ENCODE measurements at regions not wholly inside any gene's neighbourhood (a gene's known extent, or its start where the extent isn't known, plus 50 kb on each side); places are given as distances from the start of the nearest gene placed in this dataset.

- no peak for DNase-seq (ENCODE audit: low spot score)
Measured at GRCh38 chr2:237150186-237150585, 64.5 kb downstream of the COPS8 start.

- no peak for DNase-seq (ENCODE audit: low spot score)
Measured at GRCh38 chr2:237150831-237151375, 65.2 kb downstream of the COPS8 start.

GRCh38 chr2:237152361-237152760 is 66.7 kb downstream of the COPS8 start:
- DNase-seq (ENCODE audit: low spot score), result no peak

GRCh38 chr2:237153181-237153580 is 67.5 kb downstream of the COPS8 start:
- no peak for DNase-seq (ENCODE audit: low spot score)

- DNase-seq (ENCODE audit: low spot score), result peak; percentile 50
Measured at GRCh38 chr2:237154082-237154638, 68.5 kb downstream of the COPS8 start.

GRCh38 chr2:237154884-237155851 is 69.5 kb downstream of the COPS8 start:
- DNase-seq (ENCODE audit: low spot score), result no peak

GRCh38 chr2:237156031-237156856 is 70.6 kb downstream of the COPS8 start:
- DNase-seq (ENCODE audit: low spot score), result no peak

GRCh38 chr2:237156857-237157779 is 71.4 kb downstream of the COPS8 start:
- no peak for DNase-seq (ENCODE audit: low spot score)

GRCh38 chr2:237157780-237158102 is 72.1 kb downstream of the COPS8 start:
- DNase-seq (ENCODE audit: low spot score), result no peak

GRCh38 chr2:237158194-237158593 is 72.5 kb downstream of the COPS8 start:
- DNase-seq (ENCODE audit: low spot score), result no peak

- no peak for DNase-seq (ENCODE audit: low spot score)
Measured at GRCh38 chr2:237159006-237159911, 73.6 kb downstream of the COPS8 start.

- DNase-seq (ENCODE audit: low spot score), result no peak
Measured at GRCh38 chr2:237160271-237160919, 74.7 kb downstream of the COPS8 start.

GRCh38 chr2:237161189-237161588 is 75.5 kb downstream of the COPS8 start:
- no peak for DNase-seq (ENCODE audit: low spot score)

GRCh38 chr2:237162959-237163358 is 77.3 kb downstream of the COPS8 start:
- DNase-seq (ENCODE audit: low spot score), result no peak

GRCh38 chr2:237164474-237165042 is 78.9 kb downstream of the COPS8 start:
- no peak for DNase-seq (ENCODE audit: low spot score)

GRCh38 chr2:237165405-237166276 is 80.0 kb downstream of the COPS8 start:
- no peak for DNase-seq (ENCODE audit: low spot score)

GRCh38 chr2:237167038-237167437 is 81.3 kb downstream of the COPS8 start:
- no peak for DNase-seq (ENCODE audit: low spot score)

GRCh38 chr2:237167934-237168333 is 82.2 kb downstream of the COPS8 start:
- no peak for DNase-seq (ENCODE audit: low spot score)
